ENCODE measurements at regions not wholly inside any gene's neighbourhood (a gene's known extent, or its start where the extent isn't known, plus 50 kb on each side); places are given as distances from the start of the nearest gene placed in this dataset.

DNA sequence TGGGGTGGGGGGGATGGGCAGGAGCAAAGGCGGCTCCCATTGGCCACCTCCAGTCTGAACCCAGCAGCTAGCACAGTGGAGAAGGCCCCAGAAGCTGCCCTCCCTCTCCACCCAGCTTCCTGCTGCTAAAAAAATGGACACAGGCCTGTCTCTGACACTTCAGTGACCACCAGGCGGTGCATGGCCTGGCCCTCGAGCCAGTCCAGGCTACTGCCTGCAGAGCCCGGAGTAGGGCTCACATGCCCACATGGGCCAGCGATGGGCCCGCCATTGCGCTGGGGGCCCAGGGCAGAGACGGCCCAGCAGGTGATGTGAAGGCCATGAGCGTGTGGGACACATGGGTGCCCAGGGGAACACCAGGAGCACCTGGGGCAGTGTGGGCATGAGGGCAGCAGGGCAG is 52.1 kb upstream of the NOTCH1 start:
- TF ChIP-seq, protein P1, sequence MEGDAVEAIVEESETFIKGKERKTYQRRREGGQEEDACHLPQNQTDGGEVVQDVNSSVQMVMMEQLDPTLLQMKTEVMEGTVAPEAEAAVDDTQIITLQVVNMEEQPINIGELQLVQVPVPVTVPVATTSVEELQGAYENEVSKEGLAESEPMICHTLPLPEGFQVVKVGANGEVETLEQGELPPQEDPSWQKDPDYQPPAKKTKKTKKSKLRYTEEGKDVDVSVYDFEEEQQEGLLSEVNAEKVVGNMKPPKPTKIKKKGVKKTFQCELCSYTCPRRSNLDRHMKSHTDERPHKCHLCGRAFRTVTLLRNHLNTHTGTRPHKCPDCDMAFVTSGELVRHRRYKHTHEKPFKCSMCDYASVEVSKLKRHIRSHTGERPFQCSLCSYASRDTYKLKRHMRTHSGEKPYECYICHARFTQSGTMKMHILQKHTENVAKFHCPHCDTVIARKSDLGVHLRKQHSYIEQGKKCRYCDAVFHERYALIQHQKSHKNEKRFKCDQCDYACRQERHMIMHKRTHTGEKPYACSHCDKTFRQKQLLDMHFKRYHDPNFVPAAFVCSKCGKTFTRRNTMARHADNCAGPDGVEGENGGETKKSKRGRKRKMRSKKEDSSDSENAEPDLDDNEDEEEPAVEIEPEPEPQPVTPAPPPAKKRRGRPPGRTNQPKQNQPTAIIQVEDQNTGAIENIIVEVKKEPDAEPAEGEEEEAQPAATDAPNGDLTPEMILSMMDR (IDR thresholded peaks at IDR 0.05; ENCODE audit: insufficient read depth, low read depth, low read length): no peak
- TF ChIP-seq EZH2 (IDR thresholded peaks at IDR 0.05; ENCODE audit: insufficient read depth, low read length): no peak

All from astrocyte (in vitro differentiated cells and primary cell).